ENCODE measurements at regions not wholly inside any gene's neighbourhood (a gene's known extent, or its start where the extent isn't known, plus 50 kb on each side); places are given as distances from the start of the nearest gene placed in this dataset.

DNA sequence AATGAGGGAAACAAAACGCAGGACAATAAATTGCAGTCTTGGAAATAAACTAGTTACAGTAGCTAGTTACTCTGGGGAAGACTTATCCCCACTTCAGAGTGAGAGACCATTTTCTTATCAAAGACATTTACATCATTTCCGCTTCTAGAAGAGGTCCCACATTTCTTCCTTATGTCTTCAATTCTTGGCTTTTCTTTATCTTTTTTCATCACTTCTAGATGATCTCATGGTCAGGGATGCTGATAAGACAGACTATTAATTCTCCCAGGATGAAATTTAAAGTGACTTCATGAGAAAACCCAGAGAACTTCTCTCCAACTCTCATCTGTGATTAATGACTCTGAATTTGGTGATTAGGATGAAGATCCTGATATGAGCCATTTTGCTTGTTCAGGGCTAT is 229.1 kb downstream of the MTRR start:
- POLR2A ChIA-PET (ENCODE audit: partially characterized antibody), result no interaction called here

More for the DNA sequence above, 229.1 kb downstream of the MTRR start:
- Histone ChIP-seq H3K56ac (replicated peaks; ENCODE audit: insufficient read length, low read depth, low read length) (no peak overlapping the region), H3K4ac (replicated peaks; ENCODE audit: insufficient read length, low read depth, low read length) (no peak overlapping the region), H4K8ac (ENCODE audit: extremely low read depth, insufficient read depth, low read length) (no peak overlapping the region), H3K4me1 (replicated peaks in 1 of 4; ENCODE audit: control insufficient read depth in 3 of 4, insufficient read depth in 4 of 4, low read length in 3 of 4) (no peaks in the 10 kb centered on the region), H3K36me3 (ENCODE audit: control insufficient read depth in 2 of 4, insufficient read depth in 4 of 4, low read length in 3 of 4) (no peaks in the 10 kb centered on the region), H3K79me1 (ENCODE audit: low read depth, low read length) (no peaks in the 10 kb centered on the region), H3K4me2 (ENCODE audit: insufficient read depth in 1 of 2, low read depth in 2 of 2, low read length in 2 of 2) (no peak overlapping the region), H2BK120ac (replicated peaks; ENCODE audit: low read depth, low read length) (no peak overlapping the region), H2BK15ac (ENCODE audit: low read length) (no peak overlapping the region), H2BK12ac (ENCODE audit: low read depth, low read length) (no peak overlapping the region), H3K18ac (ENCODE audit: extremely low read depth, low read length) (no peak overlapping the region), H3K9me3 (ENCODE audit: insufficient read depth in 2 of 2, low read depth in 1 of 2, low read length in 1 of 2) (no peaks in the 10 kb centered on the region), H4K5ac (ENCODE audit: insufficient read length, low read depth, low read length) (no peak overlapping the region), H3K14ac (ENCODE audit: insufficient read length) (no peak overlapping the region), H3K27me3 (replicated peaks in 1 of 4; ENCODE audit: control insufficient read depth in 3 of 4, extremely low read depth in 1 of 4, insufficient read depth in 3 of 4, low read length in 3 of 4) (no peaks in the 10 kb centered on the region), H3K79me2 (ENCODE audit: control insufficient read depth in 1 of 2, insufficient read depth in 2 of 2, low read length in 2 of 2) (no peaks in the 10 kb centered on the region), H2AFZ (ENCODE audit: low read length) (no peak overlapping the region), H2AK5ac (ENCODE audit: low read depth, low read length) (no peak overlapping the region), H2BK20ac (ENCODE audit: low read length) (no peak overlapping the region), H4K91ac (replicated peaks; ENCODE audit: insufficient read length, low read length) (no peak overlapping the region), H3K23me2 (ENCODE audit: low read depth, low read length) (no peaks in the 10 kb centered on the region), H3K23ac (ENCODE audit: insufficient read length) (no peak overlapping the region), H3K27ac (ENCODE audit: low read depth, low read length) (no peak overlapping the region), H2BK5ac (ENCODE audit: low read depth, low read length) (no peak overlapping the region), H4K20me1 (replicated peaks in 1 of 2; ENCODE audit: control insufficient read depth in 1 of 2, insufficient read depth in 2 of 2, low read length in 2 of 2) (no peaks in the 10 kb centered on the region), H3K4me3 (ENCODE audit: extremely low read depth in 1 of 4, insufficient read depth in 2 of 4, low read depth in 3 of 4, low read length in 4 of 4) (no peak overlapping the region), H3K9ac (replicated peaks in 1 of 4; ENCODE audit: extremely low read depth in 1 of 4, low read depth in 3 of 4, low read length in 3 of 4) (no peak overlapping the region)
- DNase-seq (ENCODE audit: low read depth in 1 of 2, low spot score in 2 of 2) (no peak), FAIRE-seq (no peak)
- CTCF ChIA-PET (ENCODE audit: partially characterized antibody), result interaction anchor here (1.1 to 1.3 kb wide), 2 partner anchors 17 to 170 kb away, joined by 3 read pairs; no protein-coding TSS in a partner anchor
- WGBS, 2 experiments (ENCODE audit: extremely low coverage in 1 of 2, insufficient coverage in 1 of 2, insufficient read length in 1 of 2, insufficient replicate concordance in 2 of 2, low coverage in 1 of 2, low lambda C conversion rate in 2 of 2, missing lambda C conversion rate in 1 of 2), result 94% methylated on average over 2 of the region's 2 CpGs; no CpG with 5 or more reads in 1 of the 2 experiments
- no peak for TF ChIP-seq RBBP5 (IDR thresholded peaks at IDR 0.05; ENCODE audit: borderline replicate concordance, low read depth, low read length)

Measured in H1 (cell line).